GM23338 (cell line): ENCODE measurements at regions not wholly inside any gene's neighbourhood (a gene's known extent, or its start where the extent isn't known, plus 50 kb on each side); places are given as distances from the start of the nearest gene placed in this dataset.

Source experiments
- ATAC-seq: fragments of 200-7000 bp; cut with Tn5 transposase; 3 replicates; pipeline ENCODE4 v1.9.1; 2020
- DNase-seq: peaks from one replicate; pipeline ENCODE4 v3.0.0-alpha.2; 2015; ENCODE audit warnings: low spot score
- H2AFZ ChIP-seq: fragments of 200-600 bp; sonication (generic); 2 replicates; pipeline ENCODE4 v1.8.0; 2016; ENCODE audit warnings: antibody characterized with exemption, mild to moderate bottlenecking, moderate library complexity
- H3F3A ChIP-seq: fragments of 200-600 bp; sonication (generic); replicated peaks from 2 replicates; pipeline ENCODE4 v1.8.0; 2017; ENCODE audit warnings: antibody characterized with exemption, mixed run types, low read depth
- H3K27ac ChIP-seq: fragments of 200-600 bp; sonication (generic); 2 replicates; pipeline ENCODE4 v1.6.1; 2016; ENCODE audit warnings: low read depth
- H3K27me3 ChIP-seq: fragments of 200-600 bp; sonication (generic); 2 replicates; pipeline ENCODE4 v1.8.0; 2016; ENCODE audit warnings: mild to moderate bottlenecking, mixed run types, moderate library complexity; ENCODE audit not compliant: insufficient read depth
- H3K36me3 ChIP-seq: fragments of 200-600 bp; sonication (generic); 2 replicates; pipeline ENCODE4 v1.8.0; 2016; ENCODE audit warnings: mild to moderate bottlenecking; ENCODE audit not compliant: insufficient read depth
- H3K4me1 ChIP-seq: fragments of 200-600 bp; sonication (generic); 2 replicates; pipeline ENCODE4 v1.8.0; 2016; ENCODE audit warnings: mild to moderate bottlenecking, moderate library complexity; ENCODE audit not compliant: insufficient read depth
- H3K4me2 ChIP-seq: fragments of 200-600 bp; sonication (generic); 2 replicates; pipeline ENCODE4 v1.7.1; 2017; ENCODE audit warnings: mixed run types
- H3K4me3 ChIP-seq: fragments of 200-600 bp; sonication (generic); 2 replicates; pipeline ENCODE4 v1.6.1; 2016; ENCODE audit warnings: mixed run types
- H3K79me2 ChIP-seq: fragments of 200-600 bp; sonication (generic); replicated peaks from 2 replicates; pipeline ENCODE4 v1.8.0; 2017; ENCODE audit warnings: mild to moderate bottlenecking; ENCODE audit not compliant: insufficient read depth
- H3K9me2 ChIP-seq: fragments of 200-600 bp; sonication (generic); 2 replicates; pipeline ENCODE4 v1.8.0; 2017; ENCODE audit not compliant: insufficient read depth
- H4K20me1 ChIP-seq: fragments of 200-600 bp; sonication (generic); replicated peaks from 2 replicates; pipeline ENCODE4 v1.8.0; 2017; ENCODE audit warnings: mild to moderate bottlenecking; ENCODE audit not compliant: insufficient read depth
- H3K27ac Mint-ChIP-seq: 2 replicates; pipeline ENCODE4 v1.8.0; 2020; ENCODE audit warnings: inconsistent platforms, mild to moderate bottlenecking, moderate library complexity, mixed read lengths
- H3K27me3 Mint-ChIP-seq: 3 replicates; pipeline ENCODE4 v1.8.0; 2022; ENCODE audit warnings: low read depth, mild to moderate bottlenecking, moderate library complexity, mixed read lengths, inconsistent platforms; ENCODE audit not compliant: insufficient read depth, poor library complexity
- H3K36me3 Mint-ChIP-seq: 3 replicates; pipeline ENCODE4 v1.8.0; 2021; ENCODE audit warnings: low read depth, mild to moderate bottlenecking, inconsistent platforms, moderate library complexity, mixed read lengths
- H3K4me1 Mint-ChIP-seq: 3 replicates; pipeline ENCODE4 v1.8.0; 2020; ENCODE audit warnings: mild to moderate bottlenecking, inconsistent platforms, mixed read lengths
- H3K4me3 Mint-ChIP-seq: 3 replicates; pipeline ENCODE4 v1.8.0; 2021; ENCODE audit warnings: moderate library complexity, mild to moderate bottlenecking, inconsistent platforms, mixed read lengths
- H3K9me3 Mint-ChIP-seq: 3 replicates; pipeline ENCODE4 v1.8.0; 2020; ENCODE audit warnings: moderate library complexity, mild to moderate bottlenecking, inconsistent platforms, mixed read lengths
- CREB1 ChIP-seq: fragments of 250-450 bp; sonication (Bioruptor Pico); IDR thresholded peaks from 2 replicates; pipeline ENCODE4 v1.5.0; 2020; ENCODE audit warnings: low read depth, mild to moderate bottlenecking, moderate library complexity
- CTCF ChIP-seq, 2 experiments: fragments of 200-600 bp in 1 of 2; sonication (generic) in 1 of 2; conservative IDR thresholded peaks; 2 replicates each; pipeline versions ENCODE4 v1.5.1 to v1.6.1; 2016 to 2017; ENCODE audit warnings: antibody characterized with exemption in 2 of 2, low read depth in 2 of 2, mild to moderate bottlenecking in 2 of 2, moderate library complexity in 1 of 2
- ETS1 ChIP-seq: IDR thresholded peaks from 2 replicates; pipeline ENCODE4 v1.6.1; 2016; ENCODE audit warnings: antibody characterized with exemption
- NANOG ChIP-seq: IDR thresholded peaks from 2 replicates; pipeline ENCODE4 v1.6.1; 2016; ENCODE audit warnings: antibody characterized with exemption, borderline replicate concordance
- REST ChIP-seq: IDR thresholded peaks from one replicate; pipeline ENCODE4 v1.6.1; 2018; ENCODE audit warnings: antibody characterized with exemption; ENCODE audit not compliant: unreplicated experiment
- STAT1 ChIP-seq: IDR thresholded peaks from one replicate; pipeline ENCODE4 v1.6.1; 2016; ENCODE audit warnings: antibody characterized with exemption; ENCODE audit not compliant: unreplicated experiment
- ZNF114 ChIP-seq: fragments of 250-450 bp; sonication (Bioruptor Pico); IDR thresholded peaks from 2 replicates; pipeline ENCODE4 v1.5.0; 2020; ENCODE audit warnings: mild to moderate bottlenecking, moderate library complexity
- ZNF331 ChIP-seq: fragments of 250-450 bp; sonication (Bioruptor Pico); IDR thresholded peaks from 2 replicates; pipeline ENCODE4 v1.5.0; 2020; ENCODE audit warnings: low read depth, mild to moderate bottlenecking, moderate library complexity
- ZNF462 ChIP-seq: fragments of 250-450 bp; sonication (Bioruptor Pico); IDR thresholded peaks from 2 replicates; pipeline ENCODE4 v1.5.0; 2020; ENCODE audit warnings: mild to moderate bottlenecking, moderate library complexity

GRCh38 chr2:228648541-228648940 lies 467.1 kb upstream of the SPHKAP start (continued):
- TF ChIP-seq REST: no peak
- TF ChIP-seq CTCF (conservative IDR thresholded peaks at IDR 0.05; ENCODE audit: low read depth in 2 of 2): no peak
- TF ChIP-seq ZNF331 (CRISPR knock-in tag): no peak
- TF ChIP-seq ZNF114 (CRISPR knock-in tag): no peak
- TF ChIP-seq NANOG: no peak
- no peak for TF ChIP-seq ETS1
- TF ChIP-seq CREB1 (CRISPR knock-in tag): no peak

- Histone ChIP-seq H3K4me2 (no peak overlapping the region), H2AFZ (no peak overlapping the region), H3K79me2 (no peaks in the 10 kb centered on the region), H3K9me2 (peaks cover 2% of the 10 kb centered on the region; the same call in 1 of the 2 replicates), H4K20me1 (no peaks in the 10 kb centered on the region), H3K36me3 (no peaks in the 10 kb centered on the region), H3K4me3 (no peak overlapping the region), H3K27ac (no peak overlapping the region), H3K27me3 (no peaks in the 10 kb centered on the region), H3F3A (no peaks in the 10 kb centered on the region), H3K4me1 (no peaks in the 10 kb centered on the region)
- Mint-ChIP-seq H3K36me3 (no peaks in the 10 kb centered on the region), H3K4me1 (no peaks in the 10 kb centered on the region), H3K27me3 (no peaks in the 10 kb centered on the region), H3K4me3 (no peak overlapping the region), H3K27ac (no peak overlapping the region), H3K9me3 (no peaks in the 10 kb centered on the region)
- DNase-seq (no peak), ATAC-seq (no peak)
- TF ChIP-seq ZNF462 (CRISPR knock-in tag): no peak
- no peak for TF ChIP-seq STAT1
These were observed 464.6 kb upstream of the SPHKAP start for GRCh38 chr2:228646061-228646460.
